Chondrocyte (in vitro differentiated cells): ENCODE measurements at regions not wholly inside any gene's neighbourhood (a gene's known extent, or its start where the extent isn't known, plus 50 kb on each side); places are given as distances from the start of the nearest gene placed in this dataset.
A peak's percentile ranks its signal among the peaks of the same experiment; 100 is the strongest.

Experiments used
- DNase-seq: peaks from one replicate; pipeline ENCODE4 v3.0.0; 2021; ENCODE audit warnings: mixed read lengths, low spot score
- H3K27ac Mint-ChIP-seq: one replicate; pipeline ENCODE4 v1.8.0; 2021; ENCODE audit warnings: mild to moderate bottlenecking, moderate library complexity, mixed read lengths; ENCODE audit not compliant: unreplicated experiment
- H3K27me3 Mint-ChIP-seq: 2 replicates; pipeline ENCODE4 v1.8.0; 2021; ENCODE audit warnings: low read depth, mixed read lengths
- H3K36me3 Mint-ChIP-seq: 2 replicates; pipeline ENCODE4 v1.8.0; 2021; ENCODE audit warnings: low read depth, mixed read lengths
- H3K4me1 Mint-ChIP-seq: 2 replicates; pipeline ENCODE4 v1.8.0; 2021; ENCODE audit warnings: low read depth, mild to moderate bottlenecking, mixed read lengths
- H3K4me3 Mint-ChIP-seq: one replicate; pipeline ENCODE4 v1.8.0; 2021; ENCODE audit warnings: mild to moderate bottlenecking, moderate library complexity, mixed read lengths; ENCODE audit not compliant: unreplicated experiment
- H3K9me3 Mint-ChIP-seq: 2 replicates; pipeline ENCODE4 v1.8.0; 2021; ENCODE audit warnings: low read depth, mixed read lengths
- TF ChIP-seq, protein P1 (sequence below): fragments of 200-600 bp; sonication (generic); IDR thresholded peaks from 2 replicates; pipeline ENCODE4 v1.5.0; 2021; ENCODE audit warnings: antibody characterized with exemption, mild to moderate bottlenecking, moderate library complexity

DNA sequence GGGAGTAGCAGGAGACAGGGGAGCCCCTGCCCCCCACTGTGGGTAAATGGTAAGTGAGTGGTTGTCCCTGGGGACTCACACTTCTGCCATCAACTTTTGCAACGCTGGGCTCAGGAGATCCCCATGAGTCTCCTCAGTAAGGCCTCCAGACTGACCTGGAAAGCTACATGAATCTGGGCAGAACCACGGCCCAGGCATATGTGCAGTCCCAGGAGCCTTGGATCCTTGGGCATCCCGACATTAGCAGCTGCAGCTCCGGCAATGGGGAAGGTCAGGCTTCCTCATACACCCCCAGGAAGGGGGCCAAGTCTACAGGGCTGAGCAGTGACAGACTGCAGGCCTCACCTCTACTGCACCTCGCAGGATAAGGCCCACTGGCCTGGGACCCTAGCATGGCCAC is 868.7 kb upstream of the ADGRL4 start:
- no peak overlapping the region for H3K4me3 Mint-ChIP-seq
- DNase-seq, result no peak
- H3K4me1 Mint-ChIP-seq, result peaks cover 8% of the 10 kb centered on the region
- H3K27ac Mint-ChIP-seq, result no peak overlapping the region
- H3K9me3 Mint-ChIP-seq, result peaks cover 25% of the 10 kb centered on the region
- TF ChIP-seq, protein P1, sequence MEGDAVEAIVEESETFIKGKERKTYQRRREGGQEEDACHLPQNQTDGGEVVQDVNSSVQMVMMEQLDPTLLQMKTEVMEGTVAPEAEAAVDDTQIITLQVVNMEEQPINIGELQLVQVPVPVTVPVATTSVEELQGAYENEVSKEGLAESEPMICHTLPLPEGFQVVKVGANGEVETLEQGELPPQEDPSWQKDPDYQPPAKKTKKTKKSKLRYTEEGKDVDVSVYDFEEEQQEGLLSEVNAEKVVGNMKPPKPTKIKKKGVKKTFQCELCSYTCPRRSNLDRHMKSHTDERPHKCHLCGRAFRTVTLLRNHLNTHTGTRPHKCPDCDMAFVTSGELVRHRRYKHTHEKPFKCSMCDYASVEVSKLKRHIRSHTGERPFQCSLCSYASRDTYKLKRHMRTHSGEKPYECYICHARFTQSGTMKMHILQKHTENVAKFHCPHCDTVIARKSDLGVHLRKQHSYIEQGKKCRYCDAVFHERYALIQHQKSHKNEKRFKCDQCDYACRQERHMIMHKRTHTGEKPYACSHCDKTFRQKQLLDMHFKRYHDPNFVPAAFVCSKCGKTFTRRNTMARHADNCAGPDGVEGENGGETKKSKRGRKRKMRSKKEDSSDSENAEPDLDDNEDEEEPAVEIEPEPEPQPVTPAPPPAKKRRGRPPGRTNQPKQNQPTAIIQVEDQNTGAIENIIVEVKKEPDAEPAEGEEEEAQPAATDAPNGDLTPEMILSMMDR, result no peak
- no peaks in the 10 kb centered on the region for H3K36me3 Mint-ChIP-seq
- no peaks in the 10 kb centered on the region for H3K27me3 Mint-ChIP-seq

DNA sequence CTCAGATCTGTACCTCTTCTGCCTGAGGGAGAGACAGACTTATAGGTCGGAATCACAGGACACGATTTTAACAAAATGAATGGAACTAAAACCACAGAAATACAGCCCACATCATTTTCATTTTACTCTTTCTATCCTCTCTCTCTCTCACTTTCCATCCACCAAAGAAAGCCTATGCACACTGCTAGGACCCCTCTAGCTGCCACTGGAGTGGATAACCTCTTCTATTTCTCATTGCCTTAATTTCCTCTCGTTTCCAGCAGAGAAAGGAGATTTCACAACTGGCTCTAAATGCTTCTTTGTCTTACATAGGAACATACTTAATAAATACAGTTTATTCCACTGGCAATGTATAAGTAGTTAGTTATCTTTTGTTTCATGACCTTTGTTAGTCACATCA is 867.8 kb upstream of the ADGRL4 start:
- no peak for DNase-seq
- TF ChIP-seq, protein P1, result peak; percentile 31
- no peak overlapping the region for H3K27ac Mint-ChIP-seq
- H3K4me3 Mint-ChIP-seq, result no peak overlapping the region
- H3K4me1 Mint-ChIP-seq, result peaks cover 8% of the 10 kb centered on the region
- H3K36me3 Mint-ChIP-seq, result no peaks in the 10 kb centered on the region
- peaks cover 23% of the 10 kb centered on the region for H3K9me3 Mint-ChIP-seq
- no peaks in the 10 kb centered on the region for H3K27me3 Mint-ChIP-seq

DNA sequence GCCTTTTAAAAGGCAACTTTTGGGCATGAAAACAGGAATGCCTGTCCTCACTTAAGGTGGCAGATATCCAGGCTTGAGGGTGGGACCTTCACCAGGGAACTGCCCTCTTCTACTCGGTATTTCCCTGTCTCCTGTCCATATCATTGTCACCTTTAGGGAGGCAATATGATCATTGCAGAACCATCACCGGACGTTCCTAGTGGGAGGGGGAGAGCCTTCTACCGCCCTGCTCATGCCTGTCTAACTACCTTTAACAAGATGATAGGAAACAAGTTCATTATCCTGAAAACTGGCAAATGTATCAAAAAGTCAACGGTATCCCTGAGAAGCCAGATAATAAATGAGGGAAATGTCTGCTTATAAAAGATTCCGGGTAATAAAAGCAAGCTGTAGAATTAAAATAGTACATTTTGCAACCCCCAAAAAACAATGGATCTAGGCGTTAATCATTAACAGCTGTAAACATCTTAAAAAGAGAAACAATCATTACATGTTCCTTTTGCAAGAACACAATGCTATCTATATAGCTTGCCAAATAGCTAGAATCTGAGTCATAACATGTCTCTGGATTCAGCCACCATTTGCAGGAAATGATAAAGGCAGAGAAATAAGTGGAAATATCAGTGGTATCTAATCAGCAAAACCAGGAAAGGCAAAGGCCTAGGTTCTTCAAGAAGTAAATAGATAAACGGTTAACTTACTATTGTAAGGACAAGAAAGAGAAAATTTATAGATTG is 852.9 kb upstream of the ADGRL4 start:
- H3K4me1 Mint-ChIP-seq, result peaks cover 13% of the 10 kb centered on the region
- TF ChIP-seq, protein P1, result no peak
- H3K36me3 Mint-ChIP-seq, result no peaks in the 10 kb centered on the region
- no peaks in the 10 kb centered on the region for H3K27me3 Mint-ChIP-seq
- no peak overlapping the region for H3K27ac Mint-ChIP-seq
- H3K9me3 Mint-ChIP-seq, result peaks cover 4% of the 10 kb centered on the region
- H3K4me3 Mint-ChIP-seq, result no peak overlapping the region
- DNase-seq, result no peak

DNA sequence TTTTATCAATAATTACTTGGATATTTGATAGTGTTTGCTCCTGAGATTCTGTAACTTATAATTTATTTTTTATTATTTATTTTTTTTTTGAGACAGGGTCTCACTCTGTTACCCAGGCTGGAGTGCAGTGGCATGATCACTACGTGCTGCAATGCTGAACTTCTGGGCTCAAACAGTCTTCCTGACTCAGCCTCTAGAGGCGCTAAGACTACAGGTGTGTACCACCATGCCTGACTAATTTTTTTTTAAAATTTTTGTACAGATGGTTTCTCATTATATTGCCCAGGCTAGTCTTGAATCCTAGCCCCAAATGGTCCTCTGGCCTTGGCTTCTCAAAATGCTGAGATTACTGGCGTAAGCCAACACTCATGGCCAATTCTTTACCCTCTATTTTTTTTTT is 845.5 kb upstream of the ADGRL4 start:
- Mint-ChIP-seq H3K36me3 (no peaks in the 10 kb centered on the region), H3K4me1 (no peaks in the 10 kb centered on the region), H3K9me3 (no peaks in the 10 kb centered on the region), H3K4me3 (no peak overlapping the region), H3K27ac (no peak overlapping the region), H3K27me3 (no peaks in the 10 kb centered on the region)
- TF ChIP-seq, protein P1, result no peak
- no peak for DNase-seq

DNA sequence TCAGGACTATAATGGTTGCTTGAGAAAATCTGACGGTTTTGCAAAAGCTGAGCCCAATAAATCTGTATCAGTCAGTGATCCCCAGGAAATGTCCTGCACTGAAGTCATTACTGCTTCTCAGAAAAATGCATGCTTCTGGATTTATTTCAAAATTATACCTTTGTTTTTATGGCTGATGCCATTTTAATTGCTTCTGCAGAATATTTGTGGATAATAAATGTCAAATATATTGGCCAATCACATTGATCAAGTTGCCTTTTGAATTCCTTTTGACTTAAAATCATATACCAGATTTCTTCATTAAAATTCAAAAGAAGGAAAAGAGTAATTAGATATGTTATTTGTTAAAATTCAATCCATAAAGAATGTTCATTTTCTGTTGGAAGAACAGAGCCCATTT is 842.9 kb upstream of the ADGRL4 start:
- no peak overlapping the region for H3K27ac Mint-ChIP-seq
- H3K36me3 Mint-ChIP-seq, result no peaks in the 10 kb centered on the region
- TF ChIP-seq, protein P1, result no peak
- no peaks in the 10 kb centered on the region for H3K4me1 Mint-ChIP-seq
- H3K27me3 Mint-ChIP-seq, result no peaks in the 10 kb centered on the region
- H3K4me3 Mint-ChIP-seq, result no peak overlapping the region
- no peaks in the 10 kb centered on the region for H3K9me3 Mint-ChIP-seq
- DNase-seq, result no peak
